H1 (cell line): ENCODE measurements at regions not wholly inside any gene's neighbourhood (a gene's known extent, or its start where the extent isn't known, plus 50 kb on each side); places are given as distances from the start of the nearest gene placed in this dataset.

Source experiments
- CTCF ChIA-PET: fragments of 300-600 bp; sonication (Branson Sonifier 250); formaldehyde crosslinking; loops from one replicate; lab custom pipeline; 2021; ENCODE audit not compliant: partially characterized antibody; lab: Charles Lee
- POLR2A ChIA-PET: fragments of 300-600 bp; sonication (Branson Sonifier 250); formaldehyde crosslinking; loops from one replicate; lab custom pipeline; 2021; ENCODE audit warnings: inconsistent platforms; ENCODE audit not compliant: partially characterized antibody; lab: Charles Lee
- DNase-seq, 2 experiments: peaks; one replicate each; pipeline versions ENCODE4 v3.0.0 to v3.0.0-alpha.2; 2010 to 2022; ENCODE audit warnings: low spot score in 2 of 2, low read depth in 1 of 2, mixed read lengths in 1 of 2
- FAIRE-seq: peaks from 2 replicates; lab custom pipeline; 2011; peaks lifted over from hg19 to GRCh38; lab: Jason Lieb, UNC
- H2AFZ ChIP-seq: 2 replicates; pipeline ENCODE4 v1.8.1; 2012; ENCODE audit warnings: low read length, inconsistent platforms
- H2AK5ac ChIP-seq: 2 replicates; pipeline ENCODE4 v1.6.1; 2013; ENCODE audit warnings: low read depth, low read length
- H2BK120ac ChIP-seq: replicated peaks from 2 replicates; pipeline ENCODE3; 2013; ENCODE audit warnings: low read depth, low read length, inconsistent platforms
- H2BK12ac ChIP-seq: 2 replicates; pipeline ENCODE4 v1.6.1; 2013; ENCODE audit warnings: low read depth, low read length
- H2BK15ac ChIP-seq: 2 replicates; pipeline ENCODE4 v1.6.1; 2013; ENCODE audit warnings: low read length
- H2BK20ac ChIP-seq: 2 replicates; pipeline ENCODE4 v1.6.1; 2013; ENCODE audit warnings: low read length
- H2BK5ac ChIP-seq: 2 replicates; pipeline ENCODE4 v1.6.1; 2013; ENCODE audit warnings: low read depth, low read length
- H3K14ac ChIP-seq: 2 replicates; pipeline ENCODE4 v1.6.1; 2013; ENCODE audit warnings: inconsistent platforms; ENCODE audit not compliant: insufficient read length
- H3K18ac ChIP-seq: 2 replicates; pipeline ENCODE4 v1.6.1; 2013; ENCODE audit warnings: low read length; ENCODE audit errors: extremely low read depth
- H3K23ac ChIP-seq: 2 replicates; pipeline ENCODE4 v1.6.1; 2013; ENCODE audit warnings: inconsistent platforms; ENCODE audit not compliant: insufficient read length
- H3K23me2 ChIP-seq: 2 replicates; pipeline ENCODE4 v1.6.1; 2013; ENCODE audit warnings: low read depth, low read length
- H3K27ac ChIP-seq: 2 replicates; pipeline ENCODE4 v1.6.1; 2011; ENCODE audit warnings: low read depth, low read length, inconsistent platforms
- H3K27me3 ChIP-seq, 4 experiments: replicated peaks in 1 of 4; 1 replicate in 1 of 4; 2 replicates in 3 of 4; pipeline versions ENCODE4 v1.6.1 to v1.8.1; 2011 to 2013; ENCODE audit warnings: low read length in 3 of 4, mild to moderate bottlenecking in 3 of 4, inconsistent platforms in 2 of 4, mixed read lengths in 2 of 4, moderate library complexity in 1 of 4; ENCODE audit not compliant: control insufficient read depth in 3 of 4, insufficient read depth in 3 of 4; ENCODE audit errors: extremely low read depth in 1 of 4
- H3K36me3 ChIP-seq, 4 experiments: 2 replicates each; pipeline versions ENCODE4 v1.6.1 to v1.8.1; 2011 to 2013; ENCODE audit warnings: mild to moderate bottlenecking in 4 of 4, low read length in 3 of 4, moderate library complexity in 2 of 4, control low read depth in 1 of 4, inconsistent platforms in 1 of 4; ENCODE audit not compliant: insufficient read depth in 4 of 4, control insufficient read depth in 2 of 4
- H3K4ac ChIP-seq: replicated peaks from 2 replicates; pipeline ENCODE3; 2013; ENCODE audit warnings: low read length, low read depth, mixed read lengths, inconsistent platforms; ENCODE audit not compliant: insufficient read length
- H3K4me1 ChIP-seq, 4 experiments: replicated peaks in 1 of 4; 1 replicate in 1 of 4; 2 replicates in 3 of 4; pipeline versions ENCODE4 v1.6.1 to v1.8.1; 2011 to 2013; ENCODE audit warnings: low read length in 3 of 4, inconsistent platforms in 2 of 4, mixed read lengths in 1 of 4; ENCODE audit not compliant: insufficient read depth in 4 of 4, control insufficient read depth in 3 of 4
- H3K4me2 ChIP-seq, 2 experiments: 2 replicates each; pipeline versions ENCODE4 v1.6.1 to v1.8.1; 2011 to 2013; ENCODE audit warnings: low read depth in 2 of 2, low read length in 2 of 2, control low read depth in 1 of 2, inconsistent platforms in 1 of 2, mild to moderate bottlenecking in 1 of 2; ENCODE audit not compliant: insufficient read depth in 1 of 2
- H3K4me3 ChIP-seq, 4 experiments: fragments of 200-600, 300-600 bp in 1 of 4; sonication (generic), shearing (Covaris generic), sonication (Bioruptor Twin) in 1 of 4; 2 replicates each; pipeline versions ENCODE4 v1.5.1 to v1.8.1; 2011 to 2016; ENCODE audit warnings: low read length in 4 of 4, low read depth in 3 of 4, control low read depth in 2 of 4, inconsistent platforms in 2 of 4, mild to moderate bottlenecking in 2 of 4, mixed read lengths in 1 of 4, moderate library complexity in 1 of 4; ENCODE audit not compliant: insufficient read depth in 2 of 4; ENCODE audit errors: extremely low read depth in 1 of 4
- H3K56ac ChIP-seq: replicated peaks from 2 replicates; pipeline ENCODE3; 2013; ENCODE audit warnings: low read depth, mild to moderate bottlenecking, mixed read lengths, low read length, inconsistent platforms; ENCODE audit not compliant: insufficient read length
- H3K79me1 ChIP-seq: 2 replicates; pipeline ENCODE4 v1.6.1; 2013; ENCODE audit warnings: low read depth, low read length, control low read depth
- H3K79me2 ChIP-seq, 2 experiments: 2 replicates each; pipeline versions ENCODE4 v1.6.1 to v1.8.1; 2012 to 2013; ENCODE audit warnings: low read length in 2 of 2, mild to moderate bottlenecking in 2 of 2, inconsistent platforms in 1 of 2; ENCODE audit not compliant: insufficient read depth in 2 of 2, control insufficient read depth in 1 of 2
- H3K9ac ChIP-seq, 4 experiments: replicated peaks in 1 of 4; 1 replicate in 1 of 4; 2 replicates in 3 of 4; pipeline versions ENCODE4 v1.6.1 to v1.8.1; 2011 to 2013; ENCODE audit warnings: low read depth in 3 of 4, low read length in 3 of 4, control low read depth in 2 of 4, mild to moderate bottlenecking in 2 of 4, moderate library complexity in 2 of 4, inconsistent platforms in 1 of 4; ENCODE audit errors: extremely low read depth in 1 of 4
- H3K9me3 ChIP-seq, 2 experiments: 2 replicates each; pipeline versions ENCODE4 v1.6.1 to v1.8.1; 2012 to 2013; ENCODE audit warnings: mild to moderate bottlenecking in 2 of 2, moderate library complexity in 2 of 2, control low read depth in 1 of 2, inconsistent platforms in 1 of 2, low read depth in 1 of 2, low read length in 1 of 2, mixed read lengths in 1 of 2; ENCODE audit not compliant: insufficient read depth in 2 of 2
- H4K20me1 ChIP-seq, 2 experiments: replicated peaks in 1 of 2; 2 replicates each; pipeline versions ENCODE3 to v1.8.1; 2011 to 2013; ENCODE audit warnings: inconsistent platforms in 2 of 2, low read length in 2 of 2, mild to moderate bottlenecking in 1 of 2; ENCODE audit not compliant: insufficient read depth in 2 of 2, control insufficient read depth in 1 of 2
- H4K5ac ChIP-seq: 2 replicates; pipeline ENCODE4 v1.6.1; 2013; ENCODE audit warnings: low read length, low read depth, mixed read lengths, inconsistent platforms; ENCODE audit not compliant: insufficient read length
- H4K8ac ChIP-seq: 2 replicates; pipeline ENCODE4 v1.8.0; 2013; ENCODE audit warnings: mild to moderate bottlenecking, moderate library complexity, low read length, inconsistent platforms; ENCODE audit not compliant: insufficient read depth; ENCODE audit errors: extremely low read depth
- H4K91ac ChIP-seq: replicated peaks from 2 replicates; pipeline ENCODE3; 2013; ENCODE audit warnings: low read length, mixed read lengths, inconsistent platforms; ENCODE audit not compliant: insufficient read length
- CTBP2 ChIP-seq: IDR thresholded peaks from 2 replicates; pipeline ENCODE4 v1.7.0; 2011; ENCODE audit warnings: borderline replicate concordance, mild to moderate bottlenecking, moderate library complexity, mixed read lengths, low read length; ENCODE audit not compliant: insufficient read depth, insufficient read length
- KDM4A ChIP-seq: IDR thresholded peaks from one replicate; pipeline ENCODE4 v1.7.1; 2012; ENCODE audit warnings: low read depth, mild to moderate bottlenecking, moderate library complexity, low read length, inconsistent platforms; ENCODE audit not compliant: severe bottlenecking
- WGBS, 2 experiments: shearing (Covaris generic) in 1 of 2; methylation state at CpG; one replicate each; pipeline versions ENCODE4 v1.1.6 to v1.1.7; 2013 to 2015; ENCODE audit warnings: low lambda C conversion rate in 2 of 2, mixed read lengths in 2 of 2, inconsistent platforms in 1 of 2, low coverage in 1 of 2, missing lambda C conversion rate in 1 of 2; ENCODE audit not compliant: insufficient replicate concordance in 2 of 2, insufficient coverage in 1 of 2, insufficient read length in 1 of 2; ENCODE audit errors: extremely low coverage in 1 of 2, missing lambda C conversion rate in 1 of 2; 5-methylcytosine and 5-hydroxymethylcytosine counted together

GRCh38 chr16:51658531-51658930 lies 507.5 kb upstream of the SALL1 start:
- no peak overlapping the region for H4K91ac ChIP-seq
- H4K5ac ChIP-seq = no peak overlapping the region
- H2BK20ac ChIP-seq = no peak overlapping the region
- no peak overlapping the region for H2BK12ac ChIP-seq
- ChIA-PET CTCF (no interaction called here), POLR2A (no interaction called here)
- FAIRE-seq (no peak), DNase-seq (no peak)
- H3K4me2 ChIP-seq = no peak overlapping the region
- no peak overlapping the region for H3K14ac ChIP-seq
- no peak overlapping the region for H3K27ac ChIP-seq
- H3K4ac ChIP-seq = no peak overlapping the region
- H3K56ac ChIP-seq = no peak overlapping the region
- H3K18ac ChIP-seq = no peak overlapping the region
- no peaks in the 10 kb centered on the region for H3K27me3 ChIP-seq
- H3K23me2 ChIP-seq = no peaks in the 10 kb centered on the region; the same call in 1 of the 2 replicates
- 96% methylated on average over 8 of the region's 8 CpGs; no CpG with 5 or more reads in 1 of the 2 experiments for WGBS, 2 experiments
- H3K79me1 ChIP-seq = no peaks in the 10 kb centered on the region
- H2BK120ac ChIP-seq = no peak overlapping the region
- no peaks in the 10 kb centered on the region for H3K36me3 ChIP-seq
- H2BK15ac ChIP-seq = no peak overlapping the region
- H2BK5ac ChIP-seq = no peak overlapping the region
- H3K23ac ChIP-seq = no peak overlapping the region
- H3K4me3 ChIP-seq = no peak overlapping the region
- no peaks in the 10 kb centered on the region for H3K4me1 ChIP-seq
- no peaks in the 10 kb centered on the region for H4K20me1 ChIP-seq
- no peak overlapping the region for H3K9ac ChIP-seq
- TF ChIP-seq KDM4A (no peak), CTBP2 (no peak)
- no peak overlapping the region for H4K8ac ChIP-seq
- no peaks in the 10 kb centered on the region for H3K79me2 ChIP-seq
- H2AFZ ChIP-seq = no peak overlapping the region
- H3K9me3 ChIP-seq = peaks cover 0 to 3% of the 10 kb centered on the region in 2 experiments; a peak in 2 of 4 replicates
- H2AK5ac ChIP-seq = no peak overlapping the region
